GM12878 (cell line): ENCODE measurements at regions not wholly inside any gene's neighbourhood (a gene's known extent, or its start where the extent isn't known, plus 50 kb on each side); places are given as distances from the start of the nearest gene placed in this dataset.

Experiments used
- ATAC-seq: fragments of 200-7000 bp; cut with Tn5 transposase; 3 replicates; pipeline ENCODE4 v1.9.1; 2020; ENCODE audit warnings: mild to moderate bottlenecking, moderate library complexity
- BruUV-seq: library from RNA; stranded (reverse); fragments of 400-500 nt; replicated peaks from 2 replicates; lab custom pipeline; 2021; lab: Mats Ljungman, UMichigan
- CTCF ChIA-PET: fragments of 300-600 bp; sonication (Branson Sonifier 250); formaldehyde crosslinking; extraction: SDS; loops from one replicate; lab custom pipeline; 2021; ENCODE audit warnings: inconsistent platforms; lab: Yijun Ruan, JAX
- POLR2A ChIA-PET: fragments of 350-600 bp; formaldehyde crosslinking; extraction: SDS; loops from one replicate; lab custom pipeline; 2021; ENCODE audit warnings: inconsistent platforms; lab: Charles Lee
- RAD21 ChIA-PET: fragments of 300-600 bp; sonication (Branson Sonifier 250); formaldehyde crosslinking; loops from one replicate; lab custom pipeline; 2023; ENCODE audit warnings: antibody characterized with exemption; ENCODE audit not compliant: unreplicated experiment; lab: Charles Lee
- SMC1A ChIA-PET: fragments of 300-600 bp; sonication (Branson Sonifier 250); formaldehyde crosslinking; loops from one replicate; lab custom pipeline; 2023; ENCODE audit not compliant: unreplicated experiment, uncharacterized antibody; lab: Charles Lee
- DNase-seq: peaks from one replicate; pipeline ENCODE4 v3.0.0-alpha.2; 2011; ENCODE audit warnings: low read depth, low spot score
- FAIRE-seq: peaks from 3 replicates; lab custom pipeline; 2011; peaks lifted over from hg19 to GRCh38; lab: Jason Lieb, UNC
- H2AFZ ChIP-seq: 2 replicates; pipeline ENCODE4 v1.6.0; 2011; ENCODE audit warnings: low read depth, low read length, control low read depth; ENCODE audit not compliant: control insufficient read depth
- H3K27ac ChIP-seq: 2 replicates; pipeline ENCODE4 v1.5.1; 2011; ENCODE audit warnings: control low read depth; ENCODE audit not compliant: control insufficient read depth, insufficient read depth
- H3K27me3 ChIP-seq, 2 experiments: replicated peaks in 1 of 2; 2 replicates each; pipeline versions ENCODE4 v1.6.0 to v1.6.1; 2011; ENCODE audit warnings: low read length in 1 of 2; ENCODE audit not compliant: control insufficient read depth in 2 of 2, insufficient read depth in 2 of 2
- H3K36me3 ChIP-seq, 2 experiments: 2 replicates each; pipeline ENCODE4 v1.5.1; 2011; ENCODE audit warnings: low read length in 1 of 2; ENCODE audit not compliant: control insufficient read depth in 2 of 2, insufficient read depth in 2 of 2
- H3K4me1 ChIP-seq: 2 replicates; pipeline ENCODE4 v1.6.1; 2011; ENCODE audit warnings: mild to moderate bottlenecking, low read length, moderate library complexity, mixed read lengths; ENCODE audit not compliant: control insufficient read depth, insufficient read depth
- H3K4me2 ChIP-seq: 2 replicates; pipeline ENCODE4 v1.6.0; 2011; ENCODE audit warnings: control low read depth; ENCODE audit not compliant: control insufficient read depth, insufficient read depth
- H3K4me3 ChIP-seq: fragments of 200-600 bp; sonication (generic); 2 replicates; pipeline ENCODE4 v1.5.1; 2016
- H3K79me2 ChIP-seq: 2 replicates; pipeline ENCODE4 v1.6.0; 2011; ENCODE audit warnings: low read length; ENCODE audit not compliant: control insufficient read depth, insufficient read depth
- H3K9ac ChIP-seq: 2 replicates; pipeline ENCODE4 v1.8.0; 2011; ENCODE audit warnings: low read length, control low read depth, mixed read lengths; ENCODE audit not compliant: control insufficient read depth, insufficient read depth
- H3K9me3 ChIP-seq: replicated peaks from 3 replicates; pipeline ENCODE4 v1.5.1; 2011; ENCODE audit warnings: mild to moderate bottlenecking, low read length; ENCODE audit not compliant: control insufficient read depth, insufficient read depth
- H4K20me1 ChIP-seq: 2 replicates; pipeline ENCODE4 v1.6.0; 2011; ENCODE audit not compliant: control insufficient read depth, insufficient read depth
- CUX1 ChIP-seq: IDR thresholded peaks from 2 replicates; pipeline ENCODE4 v1.6.1; 2012; ENCODE audit warnings: improper control_type of control experiment, low read depth, low read length; ENCODE audit not compliant: insufficient replicate concordance
- EZH2 ChIP-seq: IDR thresholded peaks from 2 replicates; pipeline ENCODE4 v1.6.1; 2012; ENCODE audit warnings: low read depth, mild to moderate bottlenecking, control low read depth, inconsistent platforms, low read length, borderline replicate concordance; ENCODE audit not compliant: control insufficient read depth
- FOXK2 ChIP-seq: fragments of 450-650 bp; IDR thresholded peaks from 2 replicates; pipeline ENCODE4 v1.6.1; 2017; ENCODE audit warnings: mild to moderate bottlenecking, moderate library complexity
- IKZF1 ChIP-seq: fragments of 450-650 bp; conservative IDR thresholded peaks from 2 replicates; pipeline ENCODE4 v1.6.1; 2017; ENCODE audit warnings: antibody characterized with exemption, mild to moderate bottlenecking
- IKZF2 ChIP-seq, 2 experiments: fragments of 450-650 bp; IDR thresholded peaks; 2 replicates each; pipeline ENCODE4 v1.6.1; 2017; ENCODE audit warnings: mild to moderate bottlenecking in 2 of 2, moderate library complexity in 2 of 2
- IRF5 ChIP-seq: fragments of 450-650 bp; IDR thresholded peaks from 2 replicates; pipeline ENCODE4 v1.6.1; 2017; ENCODE audit warnings: borderline replicate concordance
- KAT2A ChIP-seq: conservative IDR thresholded peaks from 2 replicates; pipeline ENCODE4 v1.6.1; 2011; ENCODE audit warnings: low read depth, low read length; ENCODE audit not compliant: control insufficient read depth
- NFXL1 ChIP-seq: fragments of 450-650 bp; IDR thresholded peaks from 2 replicates; pipeline ENCODE4 v1.6.1; 2017; ENCODE audit warnings: antibody characterized with exemption, mild to moderate bottlenecking, borderline replicate concordance
- NFYA ChIP-seq: IDR thresholded peaks from 2 replicates; pipeline ENCODE4 v1.6.1; 2011; ENCODE audit warnings: low read depth, mild to moderate bottlenecking, low read length, improper control_type of control experiment, borderline replicate concordance
- NFYB ChIP-seq: IDR thresholded peaks from 2 replicates; pipeline ENCODE4 v1.6.1; 2011; ENCODE audit warnings: low read depth, mild to moderate bottlenecking, low read length, improper control_type of control experiment, moderate library complexity; ENCODE audit not compliant: insufficient read depth
- NRF1 ChIP-seq: conservative IDR thresholded peaks from 2 replicates; pipeline ENCODE4 v1.6.1; 2011; ENCODE audit warnings: mild to moderate bottlenecking, low read depth, low read length, improper control_type of control experiment
- PAX8 ChIP-seq: fragments of 450-650 bp; IDR thresholded peaks from 2 replicates; pipeline ENCODE4 v1.6.1; 2017; ENCODE audit warnings: mild to moderate bottlenecking, moderate library complexity
- RCOR1 ChIP-seq: conservative IDR thresholded peaks from 2 replicates; pipeline ENCODE4 v1.6.1; 2012; ENCODE audit warnings: low read depth, low read length, improper control_type of control experiment
- SIN3A ChIP-seq: IDR thresholded peaks from 2 replicates; pipeline ENCODE4 v1.6.1; 2012; ENCODE audit warnings: low read depth, low read length, improper control_type of control experiment
- TAF1 ChIP-seq: IDR thresholded peaks from 2 replicates; pipeline ENCODE4 v1.6.1; 2011; ENCODE audit warnings: mild to moderate bottlenecking, low read depth, low read length, borderline replicate concordance
- TARDBP ChIP-seq: IDR thresholded peaks from 2 replicates; pipeline ENCODE4 v1.6.1; 2016; ENCODE audit warnings: borderline replicate concordance
- ZNF207 ChIP-seq: fragments of 450-650 bp; IDR thresholded peaks from 2 replicates; pipeline ENCODE4 v1.6.1; 2014; ENCODE audit warnings: antibody characterized with exemption, mild to moderate bottlenecking, borderline replicate concordance
- ZNF274 ChIP-seq: IDR thresholded peaks from one replicate; pipeline ENCODE4 v1.8.0; 2011; ENCODE audit not compliant: insufficient read length, insufficient read depth
- ZNF622 ChIP-seq: fragments of 450-650 bp; IDR thresholded peaks from 2 replicates; pipeline ENCODE4 v1.6.1; 2017; ENCODE audit warnings: mild to moderate bottlenecking, inconsistent platforms
- in situ Hi-C: fragments of 300-500 bp; cut with MboI; formaldehyde crosslinking; loops from 9 replicates; pipeline ENCODE4 v1.14.3; 2018; ENCODE audit warnings: mixed read lengths
- intact Hi-C: fragments of 100-400 bp; cut with micrococcal nuclease; formaldehyde crosslinking; loops from one replicate; pipeline ENCODE4 v1.14.2; 2022; ENCODE audit not compliant: unreplicated experiment

- TF ChIP-seq ZNF622 = no peak
- no peak for TF ChIP-seq NFXL1
- TF ChIP-seq SIN3A = no peak
- no peak for TF ChIP-seq ZNF207
- no peak for TF ChIP-seq NFYB
Observed at GRCh38 chr16:19967963-19968362, 83.3 kb upstream of the GPRC5B start (continued).

- no peak for FAIRE-seq
- RAD21 ChIA-PET = no interaction called here
Observed at GRCh38 chr16:19967561-19967960, 82.9 kb upstream of the GPRC5B start.

More at GRCh38 chr16:19967561-19967960, 82.9 kb upstream of the GPRC5B start:
- no TSS peak for BruUV-seq
- H3K9me3 ChIP-seq = no peaks in the 10 kb centered on the region
- H3K9ac ChIP-seq = no peak overlapping the region
- H3K79me2 ChIP-seq = no peaks in the 10 kb centered on the region
- in situ Hi-C loops = no loop called here
- intact Hi-C loops = no loop called here
- H3K4me1 ChIP-seq = no peaks in the 10 kb centered on the region
- TF ChIP-seq PAX8 = no peak
- no peak for TF ChIP-seq TARDBP
- TF ChIP-seq NFYA = no peak
- no peak for TF ChIP-seq CUX1
- TF ChIP-seq ZNF274 = no peak
- TF ChIP-seq TAF1 = no peak
- TF ChIP-seq RCOR1 = no peak
- no peak for TF ChIP-seq IKZF1
- no peak for TF ChIP-seq FOXK2
- no peak for TF ChIP-seq IRF5
- no peak for TF ChIP-seq NRF1
- TF ChIP-seq KAT2A = no peak
- TF ChIP-seq EZH2 = no peak
- no peak for TF ChIP-seq IKZF2 (IDR thresholded peaks at IDR 0.05)
- no peaks in the 10 kb centered on the region for H3K36me3 ChIP-seq
- SMC1A ChIA-PET = no interaction called here
- CTCF ChIA-PET = no interaction called here
- H2AFZ ChIP-seq = no peak overlapping the region
- H3K4me2 ChIP-seq = no peak overlapping the region
- no peaks in the 10 kb centered on the region for H3K27me3 ChIP-seq
- POLR2A ChIA-PET = no interaction called here
- H3K27ac ChIP-seq = no peak overlapping the region
- no peaks in the 10 kb centered on the region for H4K20me1 ChIP-seq
- no peak for DNase-seq
- ATAC-seq = no peak
- no peak overlapping the region for H3K4me3 ChIP-seq
